Vagina (tissue), 2 donors: ENCODE measurements at regions not wholly inside any gene's neighbourhood (a gene's known extent, or its start where the extent isn't known, plus 50 kb on each side); places are given as distances from the start of the nearest gene placed in this dataset.

ENCODE experiments used
- DNase-seq, 2 donors: peaks; one replicate each; pipeline ENCODE4 v3.0.0-alpha.2; 2017; ENCODE audit errors: extremely low spot score in 2 of 2
- H3K27ac ChIP-seq: fragments of 200-600 bp; sonication (generic); one replicate; pipeline ENCODE4 v1.5.1; 2019
- H3K27me3 ChIP-seq: fragments of 200-600 bp; sonication (generic); one replicate; pipeline ENCODE4 v1.5.1; 2019
- H3K36me3 ChIP-seq, 2 donors: fragments of 200-600 bp; sonication (generic); one replicate each; pipeline ENCODE4 v1.5.1; 2017 to 2019
- H3K4me1 ChIP-seq: fragments of 200-600 bp; sonication (generic); one replicate; pipeline ENCODE4 v1.5.1; 2019
- H3K4me3 ChIP-seq, 2 donors: fragments of 200-600 bp; sonication (generic); 1 replicate in 1 of 2; 2 replicates in 1 of 2; pipeline ENCODE4 v1.5.1; 2016 to 2019
- H3K9me3 ChIP-seq: fragments of 200-600 bp; sonication (generic); one replicate; pipeline ENCODE4 v1.5.1; 2019
- POLR2A ChIP-seq, 2 donors: fragments of 450-650 bp; IDR thresholded peaks; one replicate each; pipeline ENCODE4 v1.6.1; 2017; ENCODE audit warnings: antibody characterized with exemption in 2 of 2, mild to moderate bottlenecking in 2 of 2, moderate library complexity in 2 of 2
- POLR2AphosphoS5 ChIP-seq, 2 donors: sonication (generic); formaldehyde crosslinking; IDR thresholded peaks; one replicate each; pipeline ENCODE4 v1.9.0; 2017; ENCODE audit warnings: antibody characterized with exemption in 2 of 2, mild to moderate bottlenecking in 2 of 2, low read depth in 1 of 2; ENCODE audit not compliant: insufficient read depth in 1 of 2
- intact Hi-C: fragments of 100-400 bp; cut with DNase I; formaldehyde crosslinking; loops from one replicate; pipeline ENCODE4 v1.15.1; 2023
- TF ChIP-seq, protein P1 (sequence below), 3 experiments: fragments of 450-650 bp in 2 of 3; fragments of 200-600 bp in 1 of 3; sonication (generic) in 1 of 3; IDR thresholded peaks; one replicate each; pipeline ENCODE4 v1.5.1; 2017 to 2019; ENCODE audit warnings: antibody characterized with exemption in 3 of 3, mild to moderate bottlenecking in 2 of 3, moderate library complexity in 2 of 3

DNA sequence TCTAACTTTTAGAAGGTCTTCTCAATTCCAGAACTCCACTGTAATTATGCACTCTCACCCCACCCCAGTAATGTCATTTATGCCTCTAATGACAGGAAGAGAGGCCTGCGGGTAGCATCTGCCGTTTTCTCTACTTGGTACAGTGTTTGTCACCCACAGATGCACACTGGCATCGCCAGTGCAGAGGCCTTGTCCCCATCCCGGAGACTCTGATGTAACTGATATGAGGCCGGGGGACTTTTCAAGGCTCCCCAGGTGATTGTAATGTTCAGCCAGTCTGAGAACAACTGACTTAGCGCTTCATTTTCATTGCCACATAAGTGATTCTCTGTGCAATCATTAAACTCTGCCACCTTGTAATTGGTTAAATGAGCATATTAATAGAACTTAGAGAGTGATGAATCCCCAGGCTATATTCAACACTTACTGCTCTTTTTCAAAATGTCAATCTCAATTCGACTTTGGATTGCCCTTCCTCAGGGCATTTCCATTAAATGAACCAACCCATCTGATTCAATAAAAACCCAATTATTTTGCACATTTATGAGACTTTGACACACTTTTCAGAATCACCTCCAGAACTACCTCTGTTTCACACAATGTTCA, 113.2 kb downstream of the HERPUD2 start:
- H3K27me3 ChIP-seq = no peaks in the 10 kb centered on the region
- no peaks in the 10 kb centered on the region for H3K36me3 ChIP-seq
- intact Hi-C loops = no loop called here
- no peak overlapping the region for H3K4me3 ChIP-seq
- TF ChIP-seq POLR2AphosphoS5 (IDR thresholded peaks at IDR 0.05; ENCODE audit: insufficient read depth in 1 of 2, low read depth in 1 of 2) (no peak), POLR2A (IDR thresholded peaks at IDR 0.05) (no peak)
- TF ChIP-seq, protein P1, sequence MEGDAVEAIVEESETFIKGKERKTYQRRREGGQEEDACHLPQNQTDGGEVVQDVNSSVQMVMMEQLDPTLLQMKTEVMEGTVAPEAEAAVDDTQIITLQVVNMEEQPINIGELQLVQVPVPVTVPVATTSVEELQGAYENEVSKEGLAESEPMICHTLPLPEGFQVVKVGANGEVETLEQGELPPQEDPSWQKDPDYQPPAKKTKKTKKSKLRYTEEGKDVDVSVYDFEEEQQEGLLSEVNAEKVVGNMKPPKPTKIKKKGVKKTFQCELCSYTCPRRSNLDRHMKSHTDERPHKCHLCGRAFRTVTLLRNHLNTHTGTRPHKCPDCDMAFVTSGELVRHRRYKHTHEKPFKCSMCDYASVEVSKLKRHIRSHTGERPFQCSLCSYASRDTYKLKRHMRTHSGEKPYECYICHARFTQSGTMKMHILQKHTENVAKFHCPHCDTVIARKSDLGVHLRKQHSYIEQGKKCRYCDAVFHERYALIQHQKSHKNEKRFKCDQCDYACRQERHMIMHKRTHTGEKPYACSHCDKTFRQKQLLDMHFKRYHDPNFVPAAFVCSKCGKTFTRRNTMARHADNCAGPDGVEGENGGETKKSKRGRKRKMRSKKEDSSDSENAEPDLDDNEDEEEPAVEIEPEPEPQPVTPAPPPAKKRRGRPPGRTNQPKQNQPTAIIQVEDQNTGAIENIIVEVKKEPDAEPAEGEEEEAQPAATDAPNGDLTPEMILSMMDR (IDR thresholded peaks at IDR 0.05) = no peak
- no peak overlapping the region for H3K27ac ChIP-seq
- DNase-seq = no peak
- H3K9me3 ChIP-seq = no peaks in the 10 kb centered on the region
- H3K4me1 ChIP-seq = no peaks in the 10 kb centered on the region

DNA sequence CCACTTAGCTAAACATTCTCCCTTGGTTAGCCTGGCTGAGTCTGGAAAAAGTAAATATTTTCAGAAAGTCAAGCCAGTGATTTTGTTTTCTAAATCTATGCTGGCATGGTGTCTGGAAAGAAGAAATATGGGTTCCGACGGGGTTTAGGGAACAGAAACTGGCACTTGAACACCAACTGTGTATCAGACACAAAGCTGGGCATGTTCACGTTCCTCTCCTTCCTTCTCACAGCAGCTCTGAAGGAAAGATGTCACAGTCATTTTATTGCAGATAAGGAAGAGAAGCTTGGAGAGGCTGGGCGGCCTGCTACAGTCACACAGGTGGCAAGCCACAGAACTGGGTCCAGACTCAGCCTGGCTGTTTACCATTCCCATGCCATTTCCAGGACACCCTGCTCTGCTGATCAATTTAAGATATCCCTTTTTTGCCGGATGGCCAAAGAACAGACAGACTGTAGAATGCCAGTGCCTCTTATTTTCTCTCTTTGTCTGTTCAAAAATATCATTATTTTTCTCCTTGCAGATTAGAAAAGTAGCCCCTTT, 118.8 kb downstream of the HERPUD2 start:
- TF ChIP-seq POLR2A (IDR thresholded peaks at IDR 0.05) = no peak
- no peak for TF ChIP-seq POLR2AphosphoS5 (IDR thresholded peaks at IDR 0.05; ENCODE audit: insufficient read depth in 1 of 2, low read depth in 1 of 2)
- TF ChIP-seq, protein P1 (IDR thresholded peaks at IDR 0.05) = no peak

GRCh38 chr7:35571611-35572240, 123.2 kb downstream of the HERPUD2 start:
- no peaks in the 10 kb centered on the region for H3K36me3 ChIP-seq
- intact Hi-C loops = no loop called here
- no peak overlapping the region for H3K27ac ChIP-seq
- no peaks in the 10 kb centered on the region for H3K9me3 ChIP-seq
- H3K4me1 ChIP-seq = no peaks in the 10 kb centered on the region
- H3K4me3 ChIP-seq = no peak overlapping the region
- TF ChIP-seq, protein P1 (IDR thresholded peaks at IDR 0.05) = no peak
- TF ChIP-seq POLR2A (IDR thresholded peaks at IDR 0.05) (no peak), POLR2AphosphoS5 (IDR thresholded peaks at IDR 0.05; ENCODE audit: insufficient read depth in 1 of 2, low read depth in 1 of 2) (no peak)
- DNase-seq = no peak
- no peaks in the 10 kb centered on the region for H3K27me3 ChIP-seq

More for the DNA sequence above, 118.8 kb downstream of the HERPUD2 start:
- Histone ChIP-seq H3K27ac (no peak overlapping the region), H3K9me3 (no peaks in the 10 kb centered on the region), H3K27me3 (no peaks in the 10 kb centered on the region), H3K4me3 (no peak overlapping the region), H3K4me1 (no peaks in the 10 kb centered on the region), H3K36me3 (no peaks in the 10 kb centered on the region)
- DNase-seq = no peak
- intact Hi-C loops = no loop called here

DNA sequence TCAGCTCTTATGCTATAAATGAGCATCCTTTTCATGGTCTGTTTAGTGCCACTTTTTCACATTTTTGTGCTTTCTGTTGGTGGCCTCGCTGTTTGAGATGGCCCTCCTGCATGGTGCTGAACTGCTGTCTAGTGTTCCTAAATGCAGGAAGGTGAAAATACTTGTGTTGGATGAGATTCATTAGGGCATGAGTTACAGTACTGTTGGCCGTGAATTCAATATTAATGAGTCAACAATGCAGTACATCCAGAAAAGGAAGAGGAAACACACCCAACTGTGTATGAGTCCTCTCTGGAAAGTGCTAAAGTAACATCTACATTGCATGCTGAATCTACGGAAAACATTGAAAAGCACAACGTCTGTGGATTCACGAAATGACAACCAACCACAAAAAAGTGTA, 124.0 kb downstream of the HERPUD2 start:
- Histone ChIP-seq H3K27me3 (no peaks in the 10 kb centered on the region), H3K4me1 (no peaks in the 10 kb centered on the region), H3K4me3 (no peak overlapping the region), H3K36me3 (no peaks in the 10 kb centered on the region), H3K27ac (no peak overlapping the region), H3K9me3 (no peaks in the 10 kb centered on the region)
- no peak for DNase-seq
- intact Hi-C loops = no loop called here
- TF ChIP-seq, protein P1 (IDR thresholded peaks at IDR 0.05) = no peak
- TF ChIP-seq POLR2A (IDR thresholded peaks at IDR 0.05) (no peak), POLR2AphosphoS5 (IDR thresholded peaks at IDR 0.05; ENCODE audit: insufficient read depth in 1 of 2, low read depth in 1 of 2) (no peak)

- no peaks in the 10 kb centered on the region for H3K27me3 ChIP-seq
- H3K4me1 ChIP-seq = no peaks in the 10 kb centered on the region
- intact Hi-C loops = no loop called here
- H3K27ac ChIP-seq = no peak overlapping the region
- no peak overlapping the region for H3K4me3 ChIP-seq
- no peak for TF ChIP-seq POLR2AphosphoS5 (IDR thresholded peaks at IDR 0.05; ENCODE audit: insufficient read depth in 1 of 2, low read depth in 1 of 2)
- TF ChIP-seq POLR2A (IDR thresholded peaks at IDR 0.05) = no peak
- TF ChIP-seq, protein P1 (IDR thresholded peaks at IDR 0.05) = no peak
- H3K9me3 ChIP-seq = no peaks in the 10 kb centered on the region
- H3K36me3 ChIP-seq = no peaks in the 10 kb centered on the region
- no peak for DNase-seq
Observed at GRCh38 chr7:35565927-35566326, 129.0 kb downstream of the HERPUD2 start.
